Heart left ventricle (tissue), 16 donors: ENCODE measurements at regions not wholly inside any gene's neighbourhood (a gene's known extent, or its start where the extent isn't known, plus 50 kb on each side); places are given as distances from the start of the nearest gene placed in this dataset.

Source experiments
- ATAC-seq, 4 donors: fragments of 200-7000 bp; cut with Tn5 transposase; one replicate each; pipeline ENCODE4 v1.9.1; 2020 to 2022; ENCODE audit warnings: moderate library complexity in 4 of 4, mild to moderate bottlenecking in 3 of 4, moderate number of reproducible peaks in 1 of 4
- DNase-seq, 5 donors: peaks; one replicate each; pipeline ENCODE4 v3.0.0-alpha.2; 2020
- H3K27ac ChIP-seq, 12 donors: fragments of 200-600 bp; sonication (generic) in 4 of 12; one replicate each; pipeline versions ENCODE4 v1.5.0 to v1.8.0; 2016 to 2022; ENCODE audit warnings: mild to moderate bottlenecking in 2 of 12
- H3K27me3 ChIP-seq, 9 donors: fragments of 200-600 bp; sonication (generic) in 2 of 9; one replicate each; pipeline versions ENCODE4 v1.5.1 to v1.8.0; 2016 to 2022; ENCODE audit warnings: mild to moderate bottlenecking in 3 of 9
- H3K36me3 ChIP-seq, 9 donors: fragments of 200-600 bp; sonication (generic) in 2 of 9; one replicate each; pipeline versions ENCODE4 v1.5.0 to v1.8.0; 2018 to 2022; ENCODE audit warnings: mild to moderate bottlenecking in 2 of 9
- H3K4me1 ChIP-seq, 12 donors: fragments of 200-600 bp; sonication (generic) in 4 of 12; one replicate each; pipeline versions ENCODE4 v1.5.0 to v1.8.0; 2016 to 2022; ENCODE audit warnings: mild to moderate bottlenecking in 3 of 12
- H3K4me3 ChIP-seq, 12 donors: fragments of 200-600 bp; sonication (generic) in 4 of 12; one replicate each; pipeline versions ENCODE4 v1.5.0 to v1.8.0; 2017 to 2022; ENCODE audit warnings: mild to moderate bottlenecking in 9 of 12, moderate library complexity in 4 of 12
- H3K9me3 ChIP-seq, 12 donors: fragments of 200-600 bp; sonication (generic) in 4 of 12; one replicate each; pipeline versions ENCODE4 v1.5.0 to v1.8.0; 2016 to 2022; ENCODE audit warnings: mild to moderate bottlenecking in 1 of 12
- POLR2A ChIP-seq, 2 donors: fragments of 450-650 bp; IDR thresholded peaks; one replicate each; pipeline ENCODE4 v1.6.1; 2017; ENCODE audit warnings: antibody characterized with exemption in 2 of 2, mild to moderate bottlenecking in 2 of 2, moderate library complexity in 2 of 2
- WGBS, 4 donors: extraction: QIAGEN DNeasy Blood & Tissue Kit in 2 of 4; methylation state at CpG; one replicate each; pipeline versions ENCODE4 v1.1.5 to v1.1.7; 2013 to 2018; 5-methylcytosine and 5-hydroxymethylcytosine counted together
- intact Hi-C, 10 donors: fragments of 100-400 bp; cut with DNase I; formaldehyde crosslinking; loops; one replicate each; pipeline versions ENCODE4 v1.11.1 to v1.14.2; 2022
- TF ChIP-seq, protein P1 (sequence below), 12 donors: fragments of 200-600 bp; sonication (generic) in 4 of 12; IDR thresholded peaks; one replicate each; pipeline versions ENCODE4 v1.5.0 to v1.8.0; 2018 to 2022; ENCODE audit warnings: antibody characterized with exemption in 12 of 12, mild to moderate bottlenecking in 5 of 12
- donor health status: ischemic (EF 13 %, LVEDD 7.1; RV severe dilation, severe dysfunction).
- donor health status: healthy with polysubstance abuse.
- donor health status: DM: no; HTN: yes; CAD: no.
- donor health status: DM: no; HTN: no; CAD: no.
- donor health status: ischemic (EF 25% LVEDD 6.9; RV normal size, moderate dysfunction).
- donor health status: ischemic (EF 25% LVEDD 5.7; RV mildly dilated, moderate dysfunction).
- donor health status: healthy.
- donor health status: DM: yes; HTN: yes; CAD: no.
- donor health status: ischemic (EF 35%, LVEDD 5.7; RV mildly dilated, moderate dysfunction).
- donor health status: nonischemic (EF 11% LVEDD 7.7; RV severe dilation, severe dysfunction).
- donor health status: DM: yes; HTN: yes; CAD: no.
- donor health status: PGD.
- donor health status: ischemic (EF 29% LVEDD 5.4; RV normal size, mild dysfunction).
- donor health status: nonischemic (EF 23%, LVEDD 6.1; RV moderate dilation, normal function).

DNA sequence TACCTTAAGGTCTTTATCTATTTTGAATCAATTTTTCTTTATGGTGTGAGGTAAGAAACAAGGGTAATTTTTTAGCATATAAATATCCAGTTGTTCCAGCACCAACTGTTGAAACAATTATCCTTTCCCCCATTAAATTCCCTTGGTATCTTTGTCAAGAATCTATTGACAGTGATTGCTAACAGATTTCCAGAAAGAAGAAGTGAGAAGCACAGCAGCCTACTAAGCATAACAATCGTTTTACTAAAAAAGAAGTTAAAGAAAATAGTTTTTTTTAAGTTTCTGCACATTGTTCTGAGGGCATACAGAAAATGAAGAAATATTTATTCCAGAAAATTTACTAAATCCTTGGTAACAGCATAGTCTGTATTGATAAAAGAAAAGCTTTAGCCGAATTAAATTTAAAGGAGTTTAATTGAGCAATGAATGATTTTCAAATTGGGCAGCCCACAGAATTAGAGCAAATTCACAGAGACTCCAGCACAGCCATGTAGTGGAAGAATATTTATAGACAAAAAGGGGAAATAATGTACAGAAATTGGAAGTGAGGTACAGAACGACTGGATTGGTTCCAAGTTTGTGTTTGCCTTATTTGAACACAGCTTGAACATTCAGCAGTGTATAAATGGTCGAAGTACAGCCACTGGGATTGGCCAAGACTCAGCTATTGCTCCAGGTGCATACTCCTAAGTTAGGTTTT, 97.9 kb upstream of the UST start:
- H3K9me3 ChIP-seq = peaks cover 0 to 15% (median 0%) of the 10 kb centered on the region in 12 donors
- intact Hi-C loops = no loop called here
- H3K4me1 ChIP-seq = peaks cover 0 to 20% (median 0%) of the 10 kb centered on the region in 12 donors
- no peak overlapping the region for H3K4me3 ChIP-seq
- TF ChIP-seq POLR2A (IDR thresholded peaks at IDR 0.05) = no peak
- TF ChIP-seq, protein P1, sequence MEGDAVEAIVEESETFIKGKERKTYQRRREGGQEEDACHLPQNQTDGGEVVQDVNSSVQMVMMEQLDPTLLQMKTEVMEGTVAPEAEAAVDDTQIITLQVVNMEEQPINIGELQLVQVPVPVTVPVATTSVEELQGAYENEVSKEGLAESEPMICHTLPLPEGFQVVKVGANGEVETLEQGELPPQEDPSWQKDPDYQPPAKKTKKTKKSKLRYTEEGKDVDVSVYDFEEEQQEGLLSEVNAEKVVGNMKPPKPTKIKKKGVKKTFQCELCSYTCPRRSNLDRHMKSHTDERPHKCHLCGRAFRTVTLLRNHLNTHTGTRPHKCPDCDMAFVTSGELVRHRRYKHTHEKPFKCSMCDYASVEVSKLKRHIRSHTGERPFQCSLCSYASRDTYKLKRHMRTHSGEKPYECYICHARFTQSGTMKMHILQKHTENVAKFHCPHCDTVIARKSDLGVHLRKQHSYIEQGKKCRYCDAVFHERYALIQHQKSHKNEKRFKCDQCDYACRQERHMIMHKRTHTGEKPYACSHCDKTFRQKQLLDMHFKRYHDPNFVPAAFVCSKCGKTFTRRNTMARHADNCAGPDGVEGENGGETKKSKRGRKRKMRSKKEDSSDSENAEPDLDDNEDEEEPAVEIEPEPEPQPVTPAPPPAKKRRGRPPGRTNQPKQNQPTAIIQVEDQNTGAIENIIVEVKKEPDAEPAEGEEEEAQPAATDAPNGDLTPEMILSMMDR (IDR thresholded peaks at IDR 0.05) = no peak
- 57 to 66% (median 61%) methylated on average over 4 of the region's 4 CpGs for WGBS, 4 donors
- H3K27ac ChIP-seq = no peak overlapping the region
- H3K27me3 ChIP-seq = no peaks in the 10 kb centered on the region
- DNase-seq = no peak
- ATAC-seq = no peak
- H3K36me3 ChIP-seq = no peaks in the 10 kb centered on the region

DNA sequence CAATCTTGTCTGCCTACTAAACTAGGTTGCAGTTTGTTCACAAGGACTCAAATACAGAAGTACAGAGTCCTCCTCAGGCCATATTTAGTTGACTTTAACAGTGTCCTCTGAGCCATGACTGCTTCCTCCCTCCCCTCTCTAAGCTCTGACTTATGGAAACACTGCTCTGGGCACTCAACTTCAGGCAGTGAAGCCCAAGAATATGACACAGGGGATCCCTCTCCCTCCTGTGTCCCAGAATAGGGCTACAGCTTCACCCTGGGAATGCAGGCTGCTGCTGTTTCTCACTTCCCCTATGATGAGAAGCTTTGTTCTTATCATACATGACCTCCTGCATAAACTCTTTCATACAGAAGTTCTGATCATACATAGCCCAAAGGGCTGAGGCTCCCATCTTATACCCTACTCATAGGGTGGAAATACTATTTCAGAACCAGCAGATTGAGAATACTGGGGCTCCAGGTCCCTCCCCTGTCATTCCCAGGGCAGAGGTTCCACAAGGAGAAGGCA, 97.3 kb upstream of the UST start:
- Histone ChIP-seq H3K4me3 (no peak overlapping the region), H3K27me3 (no peaks in the 10 kb centered on the region), H3K4me1 (peaks cover 0 to 20% (median 0%) of the 10 kb centered on the region in 12 donors), H3K27ac (no peak overlapping the region), H3K36me3 (no peaks in the 10 kb centered on the region), H3K9me3 (peaks cover 0 to 20% (median 0%) of the 10 kb centered on the region in 12 donors)
- intact Hi-C loops = no loop called here
- DNase-seq (no peak), ATAC-seq (no peak)
- TF ChIP-seq POLR2A (IDR thresholded peaks at IDR 0.05) = no peak
- TF ChIP-seq, protein P1 (IDR thresholded peaks at IDR 0.05) = no peak

DNA sequence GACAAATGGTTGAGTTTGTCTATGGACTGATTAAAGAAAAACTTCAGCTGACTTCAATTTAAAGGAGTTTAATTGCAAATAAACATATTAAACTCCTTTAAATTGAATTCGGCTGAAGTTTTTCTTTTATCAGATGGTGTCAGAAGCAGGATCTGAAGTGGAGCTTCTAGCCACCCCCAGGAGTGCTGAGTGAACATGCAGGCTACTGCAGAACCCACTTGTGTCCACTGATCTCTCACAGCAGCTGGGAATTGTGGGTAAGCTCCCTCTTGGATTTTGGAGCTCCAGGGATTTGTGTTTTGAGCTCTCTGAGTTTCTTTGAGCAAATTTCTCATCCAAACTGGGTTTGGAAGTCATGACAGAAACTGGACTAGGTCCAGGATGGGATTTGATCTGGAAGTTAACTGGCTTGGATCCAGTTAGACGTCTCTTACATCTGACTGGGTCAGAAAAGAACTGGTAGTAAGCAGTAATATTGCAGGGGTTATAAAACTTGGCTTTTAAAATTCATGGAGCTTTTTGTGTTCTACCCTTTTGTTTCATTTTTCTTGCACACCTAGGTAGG, 95.8 kb upstream of the UST start:
- no peaks in the 10 kb centered on the region for H3K36me3 ChIP-seq
- TF ChIP-seq POLR2A (IDR thresholded peaks at IDR 0.05) = no peak
- TF ChIP-seq, protein P1 (IDR thresholded peaks at IDR 0.05) = no peak
- peak in 1 of 5 donors; percentile 11 for DNase-seq

DNA sequence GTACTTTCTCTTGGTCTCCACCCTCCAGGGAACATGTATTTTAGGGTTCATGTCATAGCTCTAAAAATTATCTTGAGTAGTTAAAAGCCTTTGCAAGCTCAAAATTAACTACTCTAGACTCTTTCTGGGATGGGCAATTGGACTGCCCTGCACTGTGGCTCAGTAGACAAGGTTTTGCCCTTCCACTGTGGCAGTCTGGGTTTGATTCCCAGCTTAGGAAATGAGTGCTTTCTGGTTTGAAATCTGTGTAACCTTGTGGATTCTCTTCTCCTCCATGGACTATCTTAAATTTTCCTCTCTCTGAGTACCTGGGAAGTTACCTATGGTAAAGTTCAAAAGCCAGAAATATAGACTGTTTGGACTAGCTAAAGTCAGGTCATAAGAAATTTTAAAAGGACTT, 94.6 kb upstream of the UST start:
- no peak overlapping the region for H3K27ac ChIP-seq
- H3K27me3 ChIP-seq = no peaks in the 10 kb centered on the region
- ATAC-seq (no peak), DNase-seq (no peak)
- no peaks in the 10 kb centered on the region for H3K36me3 ChIP-seq
- no peak for TF ChIP-seq POLR2A (IDR thresholded peaks at IDR 0.05)
- TF ChIP-seq, protein P1 (IDR thresholded peaks at IDR 0.05) = no peak
- H3K4me1 ChIP-seq = peaks cover 0 to 20% (median 0%) of the 10 kb centered on the region in 12 donors
- no peak overlapping the region for H3K4me3 ChIP-seq
- H3K9me3 ChIP-seq = peaks cover 0 to 20% (median 0%) of the 10 kb centered on the region in 12 donors
- intact Hi-C loops = no loop called here

More for the DNA sequence above, 95.8 kb upstream of the UST start:
- H3K4me1 ChIP-seq = peaks cover 0 to 20% (median 0%) of the 10 kb centered on the region in 12 donors
- 34 to 56% (median 45%) methylated on average over 2 of the region's 2 CpGs for WGBS, 4 donors
- H3K4me3 ChIP-seq = no peak overlapping the region
- no peak for ATAC-seq
- no peak overlapping the region for H3K27ac ChIP-seq
- peaks cover 0 to 20% (median 0%) of the 10 kb centered on the region in 12 donors for H3K9me3 ChIP-seq
- H3K27me3 ChIP-seq = no peaks in the 10 kb centered on the region
- intact Hi-C loops = no loop called here
